HG03175 (cell line): ENCODE measurements at regions not wholly inside any gene's neighbourhood (a gene's known extent, or its start where the extent isn't known, plus 50 kb on each side); places are given as distances from the start of the nearest gene placed in this dataset.
A peak's percentile ranks its signal among the peaks of the same experiment; 100 is the strongest.
"Not testable (repeated sequence)": the region's sequence is repeated elsewhere in the genome, so short reads cannot be mapped to it uniquely, and the experiment has no call there.

Experiments used
- ATAC-seq: cut with Tn5 transposase; IDR thresholded peaks from one replicate; pipeline ENCODE4 v1.9.1; 2021; ENCODE audit warnings: mild to moderate bottlenecking, moderate library complexity; ENCODE audit not compliant: unreplicated experiment

GRCh38 chr2:153420394-153420793 lies 58.2 kb downstream of the RPRM start:
- ATAC-seq, result no peak

- ATAC-seq, result no peak
These were observed 61.5 kb downstream of the RPRM start for GRCh38 chr2:153417077-153417476.

- no peak for ATAC-seq
These were observed 62.5 kb downstream of the RPRM start for GRCh38 chr2:153416071-153416470.

- ATAC-seq, result no peak
These were observed 69.7 kb downstream of the RPRM start for GRCh38 chr2:153408710-153409385.

GRCh38 chr2:153405196-153405595 lies 73.4 kb downstream of the RPRM start:
- no peak for ATAC-seq

GRCh38 chr2:153404792-153405191 lies 73.8 kb downstream of the RPRM start:
- no peak for ATAC-seq

GRCh38 chr2:153403940-153404339 lies 74.6 kb downstream of the RPRM start:
- no peak for ATAC-seq

GRCh38 chr2:153403352-153403751 lies 75.2 kb downstream of the RPRM start:
- not testable (repeated sequence) for ATAC-seq

GRCh38 chr2:153394686-153395085 lies 83.9 kb downstream of the RPRM start:
- no peak for ATAC-seq

- no peak for ATAC-seq
These were observed 84.3 kb downstream of the RPRM start for GRCh38 chr2:153394247-153394646.

GRCh38 chr2:153393518-153393917 lies 85.0 kb downstream of the RPRM start:
- ATAC-seq, result no peak

- ATAC-seq, result no peak
These were observed 87.4 kb downstream of the RPRM start for GRCh38 chr2:153391131-153391530.

GRCh38 chr2:153388246-153388645 lies 90.3 kb downstream of the RPRM start:
- no peak for ATAC-seq

GRCh38 chr2:153387203-153387602 lies 91.4 kb downstream of the RPRM start:
- ATAC-seq, result no peak

- ATAC-seq, result no peak
These were observed 92.1 kb downstream of the RPRM start for GRCh38 chr2:153386481-153386897.

GRCh38 chr2:153373510-153374279 lies 104.9 kb downstream of the RPRM start:
- ATAC-seq, result peak; percentile 51

GRCh38 chr2:153360239-153360638 lies 118.3 kb downstream of the RPRM start:
- no peak for ATAC-seq

- ATAC-seq, result no peak
These were observed 124.2 kb downstream of the RPRM start for GRCh38 chr2:153354377-153354776.

- ATAC-seq, result no peak
These were observed 129.0 kb downstream of the RPRM start for GRCh38 chr2:153349603-153350002.

- ATAC-seq, result no peak
These were observed 130.6 kb downstream of the RPRM start for GRCh38 chr2:153347818-153348495.

- no peak for ATAC-seq
These were observed 157.7 kb downstream of the RPRM start for GRCh38 chr2:153320879-153321278.

GRCh38 chr2:153311432-153311831 lies 167.1 kb downstream of the RPRM start:
- no peak for ATAC-seq
